ENCODE measurements at regions not wholly inside any gene's neighbourhood (a gene's known extent, or its start where the extent isn't known, plus 50 kb on each side); places are given as distances from the start of the nearest gene placed in this dataset.

DNA sequence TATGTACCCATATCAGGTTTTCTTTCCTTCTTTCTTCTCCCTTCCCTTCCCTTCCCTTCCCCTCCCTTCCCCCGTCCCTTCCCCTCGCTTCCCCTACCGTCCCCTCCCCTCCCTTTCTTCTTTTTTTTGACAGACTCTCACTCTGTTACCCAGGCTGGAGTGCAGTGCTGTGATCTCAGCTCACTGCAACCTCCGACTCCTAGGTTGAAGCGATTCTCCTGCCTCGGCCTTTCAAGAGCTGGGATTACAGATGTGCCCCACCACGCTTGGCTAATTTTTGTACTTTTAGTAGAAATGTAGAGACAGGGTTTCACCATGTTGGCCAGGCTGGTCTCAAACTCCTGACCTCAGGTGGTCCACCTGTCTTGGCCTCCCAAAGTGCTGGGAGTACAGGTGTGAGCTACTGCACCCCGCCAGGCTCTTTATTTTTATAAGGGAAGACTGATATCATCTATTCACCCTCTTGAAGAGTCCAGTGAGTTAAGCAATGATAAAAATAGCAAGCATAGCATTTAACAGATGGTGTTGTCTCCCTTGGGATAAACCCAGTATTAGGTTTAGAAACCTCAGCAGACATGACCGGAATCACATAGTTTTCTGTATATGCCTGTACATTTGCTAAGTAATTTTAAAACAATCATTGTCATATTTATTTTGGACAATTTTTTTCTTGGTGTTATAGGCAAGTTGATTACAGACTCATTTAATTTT, 888.4 kb downstream of the TRIB2 start:
- TF ChIP-seq, protein P1, sequence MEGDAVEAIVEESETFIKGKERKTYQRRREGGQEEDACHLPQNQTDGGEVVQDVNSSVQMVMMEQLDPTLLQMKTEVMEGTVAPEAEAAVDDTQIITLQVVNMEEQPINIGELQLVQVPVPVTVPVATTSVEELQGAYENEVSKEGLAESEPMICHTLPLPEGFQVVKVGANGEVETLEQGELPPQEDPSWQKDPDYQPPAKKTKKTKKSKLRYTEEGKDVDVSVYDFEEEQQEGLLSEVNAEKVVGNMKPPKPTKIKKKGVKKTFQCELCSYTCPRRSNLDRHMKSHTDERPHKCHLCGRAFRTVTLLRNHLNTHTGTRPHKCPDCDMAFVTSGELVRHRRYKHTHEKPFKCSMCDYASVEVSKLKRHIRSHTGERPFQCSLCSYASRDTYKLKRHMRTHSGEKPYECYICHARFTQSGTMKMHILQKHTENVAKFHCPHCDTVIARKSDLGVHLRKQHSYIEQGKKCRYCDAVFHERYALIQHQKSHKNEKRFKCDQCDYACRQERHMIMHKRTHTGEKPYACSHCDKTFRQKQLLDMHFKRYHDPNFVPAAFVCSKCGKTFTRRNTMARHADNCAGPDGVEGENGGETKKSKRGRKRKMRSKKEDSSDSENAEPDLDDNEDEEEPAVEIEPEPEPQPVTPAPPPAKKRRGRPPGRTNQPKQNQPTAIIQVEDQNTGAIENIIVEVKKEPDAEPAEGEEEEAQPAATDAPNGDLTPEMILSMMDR (IDR thresholded peaks at IDR 0.05; ENCODE audit: extremely low read depth, missing control alignments) = no peak
- DNase-seq (ENCODE audit: low spot score) = no peak

DNA sequence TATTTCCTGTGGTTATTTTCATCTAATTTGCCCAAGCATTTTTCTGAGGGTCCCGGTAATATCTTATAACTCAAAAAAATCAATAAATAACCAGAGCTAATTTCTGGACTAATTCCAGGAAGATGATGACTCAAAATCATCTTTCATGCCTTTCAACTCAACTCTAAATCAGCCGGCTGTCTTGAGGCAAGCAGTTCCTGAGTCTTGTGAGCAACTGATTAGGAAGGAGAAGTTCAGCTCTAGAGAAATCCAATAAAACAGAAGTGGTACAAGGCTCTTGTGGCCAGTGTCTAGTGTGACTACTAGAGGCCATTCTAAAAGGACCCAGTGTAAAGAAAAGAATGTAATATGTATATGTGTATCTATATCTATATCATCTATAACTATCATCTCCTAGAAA, 890.4 kb downstream of the TRIB2 start:
- TF ChIP-seq, protein P1 (IDR thresholded peaks at IDR 0.05; ENCODE audit: extremely low read depth, missing control alignments) = no peak

DNA sequence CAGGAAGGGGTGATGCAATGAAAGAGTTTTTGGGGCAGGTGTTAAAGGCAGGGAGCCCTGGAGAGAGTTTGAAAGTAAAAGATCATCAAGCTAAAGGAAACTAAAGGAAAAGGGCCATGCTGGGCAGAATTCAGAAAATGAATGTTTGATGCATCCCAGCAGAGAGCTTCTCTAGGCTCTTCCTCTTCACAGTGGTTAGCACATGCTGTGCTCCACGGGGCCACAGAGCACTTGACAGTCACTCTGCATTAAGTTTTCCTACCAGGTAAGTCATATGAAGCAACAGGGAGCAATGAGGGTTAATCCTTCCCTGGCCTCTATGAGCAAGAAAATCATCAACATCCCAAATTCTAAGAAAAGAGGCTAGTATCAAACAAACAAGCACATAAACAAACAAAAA, 895.2 kb downstream of the TRIB2 start:
- TF ChIP-seq, protein P1 (IDR thresholded peaks at IDR 0.05; ENCODE audit: extremely low read depth, missing control alignments) = no peak
- DNase-seq (ENCODE audit: low spot score) = no peak

More for the DNA sequence above, 890.4 kb downstream of the TRIB2 start:
- no peak for DNase-seq (ENCODE audit: low spot score)

DNA sequence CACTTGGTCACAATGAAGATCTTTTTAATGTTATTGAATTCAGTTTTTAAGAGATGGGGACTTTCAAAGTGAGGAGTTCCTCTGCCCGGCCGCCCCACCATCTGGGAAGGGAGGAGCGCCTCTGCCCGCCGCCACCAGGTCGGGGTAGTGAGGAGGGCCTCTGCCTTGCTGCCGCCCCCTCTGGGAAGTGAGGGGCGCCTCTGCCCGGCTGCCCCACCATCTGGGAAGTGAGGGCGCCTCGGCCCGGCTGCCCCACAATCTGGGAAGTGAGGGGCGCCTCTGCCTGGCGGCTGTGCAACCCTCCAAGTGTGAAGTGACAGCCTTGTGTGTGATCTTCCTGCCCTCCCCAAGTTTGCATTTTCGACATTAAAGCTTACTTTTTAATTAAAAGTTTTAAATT, 899.3 kb downstream of the TRIB2 start:
- TF ChIP-seq, protein P1 (IDR thresholded peaks at IDR 0.05; ENCODE audit: extremely low read depth, missing control alignments) = no peak
- no peak for DNase-seq (ENCODE audit: low spot score)

DNA sequence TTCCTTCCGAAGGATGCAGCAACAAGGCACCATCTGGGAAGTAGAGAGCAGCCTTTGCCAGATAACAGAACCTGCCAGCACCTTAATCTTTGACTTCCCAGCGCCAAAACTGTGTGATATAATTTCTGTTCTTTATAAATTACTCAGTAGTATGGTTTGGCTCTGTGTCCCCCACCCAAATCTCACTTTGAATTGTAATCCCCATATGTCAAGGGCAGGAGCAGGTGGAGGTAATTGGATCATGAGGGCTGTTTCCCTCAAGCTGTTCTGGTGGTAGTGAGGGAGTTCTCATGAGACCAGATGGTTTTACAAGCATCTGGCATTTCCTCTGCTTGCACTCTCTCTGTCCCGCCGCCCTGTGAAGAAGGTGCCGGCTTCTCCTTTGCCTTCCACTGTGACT, 899.9 kb downstream of the TRIB2 start:
- no peak for DNase-seq (ENCODE audit: low spot score)
- TF ChIP-seq, protein P1 (IDR thresholded peaks at IDR 0.05; ENCODE audit: extremely low read depth, missing control alignments) = no peak

DNA sequence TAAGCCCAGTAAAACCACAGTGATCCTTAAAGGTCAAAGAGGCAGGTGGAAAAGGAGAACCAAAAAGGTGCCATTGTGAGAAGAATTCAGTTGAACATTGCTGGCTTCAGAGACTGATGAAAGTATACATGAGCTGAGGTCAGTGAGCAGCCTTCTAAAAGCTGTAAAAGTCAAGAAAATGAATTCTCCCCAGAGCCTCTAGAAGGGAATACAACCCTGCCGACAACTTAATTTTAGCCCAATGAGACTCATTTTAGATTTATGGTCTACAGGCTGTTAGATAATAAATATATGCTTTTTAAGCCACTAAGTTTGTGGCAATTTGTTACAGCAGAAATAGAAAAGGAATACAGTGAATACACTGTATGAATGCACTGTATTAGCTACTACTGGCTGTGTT, 911.4 kb downstream of the TRIB2 start:
- DNase-seq (ENCODE audit: low spot score) = no peak
- TF ChIP-seq, protein P1 (IDR thresholded peaks at IDR 0.05; ENCODE audit: extremely low read depth, missing control alignments) = no peak

DNA sequence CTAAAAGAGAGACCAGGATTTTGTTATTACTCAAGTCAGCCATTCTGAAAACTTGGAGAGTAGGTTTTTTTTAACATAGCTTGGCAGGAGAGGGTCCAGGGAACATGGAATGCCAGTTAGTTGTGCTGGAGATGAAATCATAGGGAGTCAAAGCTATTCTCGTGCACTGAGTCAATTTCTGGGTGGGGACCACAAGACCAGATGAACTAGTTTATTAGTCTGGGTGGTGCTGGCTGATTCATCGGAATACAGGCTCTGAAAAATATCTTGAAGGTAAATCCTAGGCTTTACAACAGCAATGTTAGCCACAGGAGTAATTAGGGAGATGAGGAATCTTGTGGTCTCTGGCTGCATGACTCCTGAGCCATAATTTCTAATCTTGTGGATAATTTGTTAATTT, 921.4 kb downstream of the TRIB2 start:
- TF ChIP-seq, protein P1 (IDR thresholded peaks at IDR 0.05; ENCODE audit: extremely low read depth, missing control alignments) = no peak
- DNase-seq (ENCODE audit: low spot score) = no peak

Data from GM20000 (cell line).